Endothelial cell (in vitro differentiated cells): ENCODE measurements at regions not wholly inside any gene's neighbourhood (a gene's known extent, or its start where the extent isn't known, plus 50 kb on each side); places are given as distances from the start of the nearest gene placed in this dataset.

Experiments
- DNase-seq: peaks from one replicate; pipeline ENCODE4 v3.0.0; 2021; ENCODE audit warnings: low spot score
- H3K27ac Mint-ChIP-seq: one replicate; pipeline ENCODE4 v1.8.0; 2021; ENCODE audit warnings: mixed read lengths, inconsistent platforms; ENCODE audit not compliant: unreplicated experiment
- H3K27me3 Mint-ChIP-seq: one replicate; pipeline ENCODE4 v1.8.0; 2021; ENCODE audit warnings: mild to moderate bottlenecking, moderate library complexity, mixed read lengths, inconsistent platforms; ENCODE audit not compliant: unreplicated experiment
- H3K36me3 Mint-ChIP-seq: one replicate; pipeline ENCODE4 v1.8.0; 2021; ENCODE audit warnings: mild to moderate bottlenecking, low read depth, mixed read lengths, inconsistent platforms; ENCODE audit not compliant: unreplicated experiment
- H3K4me1 Mint-ChIP-seq: one replicate; pipeline ENCODE4 v1.8.0; 2021; ENCODE audit warnings: mild to moderate bottlenecking, mixed read lengths, inconsistent platforms; ENCODE audit not compliant: unreplicated experiment
- H3K4me3 Mint-ChIP-seq: one replicate; pipeline ENCODE4 v1.8.0; 2021; ENCODE audit warnings: mild to moderate bottlenecking, mixed read lengths, inconsistent platforms; ENCODE audit not compliant: unreplicated experiment
- H3K9me3 Mint-ChIP-seq: one replicate; pipeline ENCODE4 v1.8.0; 2021; ENCODE audit warnings: mixed read lengths, inconsistent platforms; ENCODE audit not compliant: unreplicated experiment
- TF ChIP-seq, protein P1 (sequence below): fragments of 200-600 bp; sonication (generic); IDR thresholded peaks from one replicate; pipeline ENCODE4 v1.5.0; 2021; ENCODE audit warnings: antibody characterized with exemption; ENCODE audit not compliant: unreplicated experiment

DNA sequence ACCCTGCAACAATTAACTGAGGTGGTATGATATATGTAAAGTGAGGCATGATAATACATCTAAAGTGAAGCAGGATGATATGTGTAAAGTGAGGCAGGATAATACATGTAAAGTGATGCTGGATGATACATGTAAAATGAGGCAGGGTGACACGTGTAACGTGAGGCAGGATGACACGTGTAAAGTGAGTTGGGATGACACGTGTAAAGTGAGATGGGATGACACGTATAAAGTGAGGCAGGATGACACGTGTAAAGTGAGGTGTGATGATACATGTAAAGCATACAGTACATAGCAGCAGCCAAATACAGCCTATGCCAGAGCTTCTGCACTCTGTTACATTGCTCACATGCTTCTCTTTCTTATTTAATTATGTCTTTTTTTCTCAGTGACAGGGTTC, 184.4 kb upstream of the FOXF1 start:
- H3K27me3 Mint-ChIP-seq: peaks cover 1% of the 10 kb centered on the region
- TF ChIP-seq, protein P1, sequence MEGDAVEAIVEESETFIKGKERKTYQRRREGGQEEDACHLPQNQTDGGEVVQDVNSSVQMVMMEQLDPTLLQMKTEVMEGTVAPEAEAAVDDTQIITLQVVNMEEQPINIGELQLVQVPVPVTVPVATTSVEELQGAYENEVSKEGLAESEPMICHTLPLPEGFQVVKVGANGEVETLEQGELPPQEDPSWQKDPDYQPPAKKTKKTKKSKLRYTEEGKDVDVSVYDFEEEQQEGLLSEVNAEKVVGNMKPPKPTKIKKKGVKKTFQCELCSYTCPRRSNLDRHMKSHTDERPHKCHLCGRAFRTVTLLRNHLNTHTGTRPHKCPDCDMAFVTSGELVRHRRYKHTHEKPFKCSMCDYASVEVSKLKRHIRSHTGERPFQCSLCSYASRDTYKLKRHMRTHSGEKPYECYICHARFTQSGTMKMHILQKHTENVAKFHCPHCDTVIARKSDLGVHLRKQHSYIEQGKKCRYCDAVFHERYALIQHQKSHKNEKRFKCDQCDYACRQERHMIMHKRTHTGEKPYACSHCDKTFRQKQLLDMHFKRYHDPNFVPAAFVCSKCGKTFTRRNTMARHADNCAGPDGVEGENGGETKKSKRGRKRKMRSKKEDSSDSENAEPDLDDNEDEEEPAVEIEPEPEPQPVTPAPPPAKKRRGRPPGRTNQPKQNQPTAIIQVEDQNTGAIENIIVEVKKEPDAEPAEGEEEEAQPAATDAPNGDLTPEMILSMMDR: no peak
- H3K4me3 Mint-ChIP-seq: no peak overlapping the region
- no peaks in the 10 kb centered on the region for H3K4me1 Mint-ChIP-seq
- no peaks in the 10 kb centered on the region for H3K9me3 Mint-ChIP-seq
- DNase-seq: no peak
- H3K36me3 Mint-ChIP-seq: no peaks in the 10 kb centered on the region
- H3K27ac Mint-ChIP-seq: no peak overlapping the region

DNA sequence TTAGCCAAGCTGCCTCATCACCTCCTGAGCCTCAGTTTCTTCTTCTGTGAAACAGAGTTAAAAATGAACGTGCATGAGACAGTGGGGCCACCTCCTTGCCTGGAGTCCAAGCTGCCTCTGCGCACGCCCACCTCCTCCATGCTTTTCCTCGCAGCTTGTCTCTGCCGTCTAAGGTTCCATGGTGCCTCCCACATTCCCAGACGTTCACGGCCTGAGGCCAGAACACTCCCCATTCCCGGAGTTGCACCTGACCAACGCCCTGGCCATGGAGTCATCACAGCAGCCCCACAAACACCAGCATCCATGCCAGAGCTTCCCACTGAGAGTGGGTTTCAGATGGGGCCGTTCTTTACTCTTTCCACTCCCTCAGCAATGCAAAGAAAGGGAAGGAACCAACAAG, 183.0 kb upstream of the FOXF1 start:
- no peak overlapping the region for H3K27ac Mint-ChIP-seq

DNA sequence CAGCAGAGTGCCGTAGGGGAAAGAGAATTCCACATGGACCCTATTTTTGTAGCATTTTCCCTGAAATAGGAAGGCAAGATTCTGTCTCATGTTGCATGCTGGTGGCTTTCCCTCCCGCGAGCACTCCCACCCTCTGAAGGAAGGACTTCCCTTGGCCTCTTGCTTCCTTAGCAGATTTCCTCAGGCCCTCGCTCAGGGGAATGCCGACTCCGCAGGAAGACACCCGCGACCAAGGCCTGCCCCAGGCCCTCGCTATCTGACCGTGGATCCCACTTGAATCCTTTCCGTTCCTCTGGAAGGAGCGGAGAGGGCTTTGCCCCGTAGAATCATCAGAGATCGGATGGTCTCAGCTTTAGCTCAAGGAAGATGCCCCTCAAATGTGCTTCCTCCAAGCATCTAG, 179.4 kb upstream of the FOXF1 start:
- Mint-ChIP-seq H3K9me3 (no peaks in the 10 kb centered on the region), H3K27ac (no peak overlapping the region), H3K4me1 (no peaks in the 10 kb centered on the region), H3K36me3 (no peaks in the 10 kb centered on the region), H3K4me3 (no peak overlapping the region), H3K27me3 (no peaks in the 10 kb centered on the region)
- no peak for DNase-seq
- TF ChIP-seq, protein P1: no peak

More for the DNA sequence above, 183.0 kb upstream of the FOXF1 start:
- TF ChIP-seq, protein P1: no peak
- DNase-seq: no peak
- Mint-ChIP-seq H3K27me3 (peaks cover 1% of the 10 kb centered on the region), H3K4me3 (no peak overlapping the region), H3K36me3 (no peaks in the 10 kb centered on the region), H3K4me1 (no peaks in the 10 kb centered on the region), H3K9me3 (no peaks in the 10 kb centered on the region)

DNA sequence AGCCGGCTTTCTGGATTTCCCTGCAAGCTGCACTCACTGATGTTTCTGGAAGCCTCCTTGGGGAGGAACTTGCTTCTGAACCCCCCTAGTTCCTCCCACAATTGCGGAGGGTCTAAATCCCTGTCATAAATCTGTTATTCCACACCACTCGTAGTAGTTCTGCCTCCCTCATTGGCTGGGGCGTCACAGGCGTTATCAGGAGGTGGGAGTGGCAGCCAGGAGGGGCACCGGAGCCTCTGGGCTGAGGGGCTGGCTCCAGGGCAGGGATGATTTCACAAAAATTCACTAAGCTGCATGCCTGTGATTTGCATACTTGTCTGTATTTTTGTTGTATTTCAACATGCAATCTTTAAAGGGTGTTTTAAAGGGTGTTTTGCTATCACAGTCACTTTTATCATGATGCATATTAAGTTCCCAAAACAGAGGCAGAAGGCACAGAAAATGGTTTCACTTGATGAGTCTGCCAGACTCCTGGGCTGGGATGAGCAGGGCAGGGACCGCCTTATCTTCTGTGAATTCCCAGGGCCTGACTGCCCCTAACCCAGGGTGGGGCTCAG, 176.2 kb upstream of the FOXF1 start:
- Mint-ChIP-seq H3K9me3 (no peaks in the 10 kb centered on the region), H3K27ac (no peak overlapping the region), H3K4me3 (no peak overlapping the region), H3K4me1 (no peaks in the 10 kb centered on the region), H3K27me3 (peaks cover 3% of the 10 kb centered on the region), H3K36me3 (no peaks in the 10 kb centered on the region)
- TF ChIP-seq, protein P1: no peak
- DNase-seq: no peak

DNA sequence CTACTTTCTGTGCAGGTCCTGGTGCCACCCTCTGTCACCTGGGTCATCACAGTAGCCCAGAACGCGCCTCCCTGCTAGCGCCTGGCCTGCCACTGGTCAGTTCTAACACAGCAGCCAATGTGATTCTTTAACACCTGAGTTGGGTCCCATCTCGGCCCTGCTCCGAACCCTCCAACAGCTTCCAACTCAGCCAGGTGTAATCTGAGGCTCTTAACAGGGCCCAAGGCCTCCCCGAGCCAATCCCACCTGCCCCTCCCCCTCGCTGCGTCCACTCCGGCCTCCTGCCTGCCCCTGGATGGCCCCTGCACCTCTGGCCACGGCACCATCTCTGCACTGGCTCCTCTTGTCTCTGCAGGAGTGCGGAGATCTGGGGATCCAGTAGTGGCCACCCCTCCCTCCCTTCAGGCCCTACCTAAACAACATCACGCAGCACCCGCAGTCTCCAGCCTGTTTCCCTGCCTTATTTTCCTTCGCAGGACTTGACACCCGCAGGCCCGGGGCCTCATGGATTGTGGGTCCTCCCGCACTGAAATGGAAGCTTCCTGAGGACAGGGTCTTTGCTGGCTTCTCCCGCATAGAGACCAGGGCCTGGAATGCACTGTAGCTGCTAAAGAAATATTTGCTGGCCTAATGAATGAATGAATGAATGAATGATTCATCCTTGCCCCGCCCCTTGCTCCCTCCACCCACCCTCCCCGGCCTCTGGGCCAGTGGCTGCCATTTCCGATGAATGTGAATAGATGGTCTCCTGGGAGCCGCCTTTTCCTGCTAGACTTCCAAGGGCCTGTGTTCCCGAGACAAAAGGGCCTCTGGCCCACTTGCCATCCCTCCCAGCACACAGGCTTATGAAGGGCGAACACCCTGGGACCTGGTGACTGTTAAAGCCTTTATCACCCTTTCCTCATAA, 174.8 kb upstream of the FOXF1 start:
- Mint-ChIP-seq H3K27me3 (peaks cover 7% of the 10 kb centered on the region), H3K4me1 (no peaks in the 10 kb centered on the region), H3K4me3 (no peak overlapping the region), H3K27ac (no peak overlapping the region), H3K9me3 (no peaks in the 10 kb centered on the region), H3K36me3 (no peaks in the 10 kb centered on the region)
- DNase-seq: no peak
- TF ChIP-seq, protein P1: no peak
